Glutamatergic neuron (in vitro differentiated cells): ENCODE measurements at regions not wholly inside any gene's neighbourhood (a gene's known extent, or its start where the extent isn't known, plus 50 kb on each side); places are given as distances from the start of the nearest gene placed in this dataset.
"Not testable (repeated sequence)": the region's sequence is repeated elsewhere in the genome, so short reads cannot be mapped to it uniquely, and the experiment has no call there.

Source experiments
- DNase-seq: peaks from one replicate; pipeline ENCODE4 v3.0.0; 2022
- H3K27ac Mint-ChIP-seq: one replicate; pipeline ENCODE4 v1.8.0; 2020; ENCODE audit warnings: mild to moderate bottlenecking, mixed read lengths, inconsistent platforms; ENCODE audit not compliant: unreplicated experiment
- H3K27me3 Mint-ChIP-seq: one replicate; pipeline ENCODE4 v1.8.0; 2020; ENCODE audit warnings: mild to moderate bottlenecking, moderate library complexity, mixed read lengths, inconsistent platforms; ENCODE audit not compliant: unreplicated experiment
- H3K36me3 Mint-ChIP-seq: one replicate; pipeline ENCODE4 v1.8.0; 2020; ENCODE audit warnings: mild to moderate bottlenecking, mixed read lengths, inconsistent platforms; ENCODE audit not compliant: unreplicated experiment
- H3K4me1 Mint-ChIP-seq: one replicate; pipeline ENCODE4 v1.8.0; 2020; ENCODE audit warnings: mild to moderate bottlenecking, low read depth, mixed read lengths, inconsistent platforms; ENCODE audit not compliant: unreplicated experiment
- H3K4me3 Mint-ChIP-seq: one replicate; pipeline ENCODE4 v1.8.0; 2020; ENCODE audit warnings: mild to moderate bottlenecking, mixed read lengths, inconsistent platforms; ENCODE audit not compliant: unreplicated experiment
- H3K9me3 Mint-ChIP-seq: one replicate; pipeline ENCODE4 v1.8.0; 2020; ENCODE audit warnings: mild to moderate bottlenecking, moderate library complexity, mixed read lengths, inconsistent platforms; ENCODE audit not compliant: unreplicated experiment
- TF ChIP-seq, protein P1 (sequence below): fragments of 200-600 bp; sonication (generic); IDR thresholded peaks from one replicate; pipeline ENCODE4 v1.5.0; 2021; ENCODE audit not compliant: partially characterized antibody, unreplicated experiment

DNA sequence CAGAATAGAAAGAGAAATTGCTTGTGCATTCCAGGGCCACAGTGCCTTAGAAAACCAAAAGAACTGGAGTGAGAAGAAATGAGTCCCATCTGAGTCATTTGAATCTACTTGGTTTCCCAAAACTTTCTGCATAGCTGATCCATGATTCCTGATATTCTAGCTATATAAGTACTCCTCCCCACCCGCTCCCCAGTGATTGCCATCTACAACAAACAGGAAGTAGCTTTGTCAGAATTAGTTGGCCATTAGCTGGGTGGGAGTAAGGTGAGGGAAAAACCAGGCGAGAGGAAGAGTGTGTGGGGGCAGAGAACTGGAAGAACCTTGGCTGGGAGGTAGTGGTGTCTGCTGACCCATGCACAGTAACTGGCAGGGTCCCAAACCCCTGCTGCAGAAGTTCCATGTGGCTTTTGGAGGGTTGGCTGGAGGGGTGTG is 122.1 kb downstream of the ACAA2 start:
- TF ChIP-seq, protein P1, sequence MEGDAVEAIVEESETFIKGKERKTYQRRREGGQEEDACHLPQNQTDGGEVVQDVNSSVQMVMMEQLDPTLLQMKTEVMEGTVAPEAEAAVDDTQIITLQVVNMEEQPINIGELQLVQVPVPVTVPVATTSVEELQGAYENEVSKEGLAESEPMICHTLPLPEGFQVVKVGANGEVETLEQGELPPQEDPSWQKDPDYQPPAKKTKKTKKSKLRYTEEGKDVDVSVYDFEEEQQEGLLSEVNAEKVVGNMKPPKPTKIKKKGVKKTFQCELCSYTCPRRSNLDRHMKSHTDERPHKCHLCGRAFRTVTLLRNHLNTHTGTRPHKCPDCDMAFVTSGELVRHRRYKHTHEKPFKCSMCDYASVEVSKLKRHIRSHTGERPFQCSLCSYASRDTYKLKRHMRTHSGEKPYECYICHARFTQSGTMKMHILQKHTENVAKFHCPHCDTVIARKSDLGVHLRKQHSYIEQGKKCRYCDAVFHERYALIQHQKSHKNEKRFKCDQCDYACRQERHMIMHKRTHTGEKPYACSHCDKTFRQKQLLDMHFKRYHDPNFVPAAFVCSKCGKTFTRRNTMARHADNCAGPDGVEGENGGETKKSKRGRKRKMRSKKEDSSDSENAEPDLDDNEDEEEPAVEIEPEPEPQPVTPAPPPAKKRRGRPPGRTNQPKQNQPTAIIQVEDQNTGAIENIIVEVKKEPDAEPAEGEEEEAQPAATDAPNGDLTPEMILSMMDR = no peak
- no peak overlapping the region for H3K4me3 Mint-ChIP-seq
- peaks cover 4% of the 10 kb centered on the region for H3K4me1 Mint-ChIP-seq
- H3K27me3 Mint-ChIP-seq = peaks cover 8% of the 10 kb centered on the region
- no peak for DNase-seq
- no peak overlapping the region for H3K27ac Mint-ChIP-seq
- no peaks in the 10 kb centered on the region for H3K36me3 Mint-ChIP-seq
- no peaks in the 10 kb centered on the region for H3K9me3 Mint-ChIP-seq

- peaks cover 4% of the 10 kb centered on the region for H3K27me3 Mint-ChIP-seq
- TF ChIP-seq, protein P1 = no peak
- no peak for DNase-seq
- no peaks in the 10 kb centered on the region for H3K9me3 Mint-ChIP-seq
- H3K36me3 Mint-ChIP-seq = no peaks in the 10 kb centered on the region
- H3K4me3 Mint-ChIP-seq = no peak overlapping the region
- peaks cover 4% of the 10 kb centered on the region for H3K4me1 Mint-ChIP-seq
- H3K27ac Mint-ChIP-seq = no peak overlapping the region
These were observed 123.0 kb downstream of the ACAA2 start for GRCh38 chr18:49690312-49690711.

DNA sequence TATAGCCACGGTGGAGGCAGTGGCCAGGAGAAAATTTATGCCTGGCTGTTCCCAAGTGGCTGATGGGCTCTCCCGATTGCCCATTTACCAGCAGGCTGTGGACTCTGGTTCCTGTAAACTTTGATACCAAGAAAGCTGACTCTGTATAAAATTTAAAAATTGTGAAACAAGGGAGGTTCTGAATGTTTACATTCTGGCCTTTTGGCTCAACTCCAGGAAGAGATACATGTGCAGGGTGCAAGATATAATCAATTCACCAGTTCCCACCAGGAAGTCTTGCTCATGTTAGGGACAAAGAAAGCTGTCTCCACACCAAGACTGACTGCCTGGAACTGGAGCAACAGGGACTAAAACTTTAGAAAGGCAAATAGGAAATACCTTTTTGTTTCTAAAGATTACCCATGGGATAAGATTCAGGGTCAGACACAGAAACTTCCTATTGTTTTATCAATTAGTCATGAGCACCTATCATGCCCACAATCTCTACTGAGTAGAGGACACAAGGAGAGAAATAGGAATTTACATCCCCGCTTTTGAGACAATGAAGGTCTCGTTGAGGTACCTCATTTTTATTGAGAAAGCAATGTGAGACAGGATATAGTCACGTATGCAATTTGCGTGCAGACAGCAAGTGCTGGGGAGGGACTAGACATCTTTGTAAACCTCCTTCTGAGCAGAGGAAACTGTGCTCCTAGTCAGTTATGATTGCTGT is 123.5 kb downstream of the LIPG start:
- H3K27ac Mint-ChIP-seq = no peak overlapping the region
- H3K4me3 Mint-ChIP-seq = no peak overlapping the region
- DNase-seq = no peak
- TF ChIP-seq, protein P1 = no peak
- H3K4me1 Mint-ChIP-seq = no peaks in the 10 kb centered on the region
- H3K27me3 Mint-ChIP-seq = no peaks in the 10 kb centered on the region
- peaks cover 5% of the 10 kb centered on the region for H3K36me3 Mint-ChIP-seq
- peaks cover 1% of the 10 kb centered on the region for H3K9me3 Mint-ChIP-seq

DNA sequence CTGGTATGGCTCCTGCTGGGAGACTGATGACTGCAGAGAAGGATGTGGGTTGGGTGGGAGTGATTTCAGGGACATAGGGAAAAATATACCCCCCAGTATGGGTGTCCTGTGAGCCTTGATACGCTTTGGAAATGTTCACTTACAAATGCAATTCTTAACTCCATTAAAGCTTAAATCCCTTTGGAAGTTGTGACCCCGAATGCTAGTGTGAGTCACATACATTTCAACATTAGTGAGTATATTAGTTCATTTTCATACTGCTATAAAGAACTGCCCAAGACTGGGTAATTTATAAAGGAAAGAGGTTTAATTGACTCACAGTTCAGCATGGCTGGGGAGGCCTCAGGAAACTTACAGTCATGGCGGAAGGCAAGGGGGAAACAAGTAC is 120.9 kb downstream of the LIPG start:
- H3K36me3 Mint-ChIP-seq, H3K27me3 Mint-ChIP-seq, H3K9me3 Mint-ChIP-seq, H3K27ac Mint-ChIP-seq, H3K4me3 Mint-ChIP-seq, DNase-seq: not testable (repeated sequence)
- peaks cover 11% of the 10 kb centered on the region for H3K4me1 Mint-ChIP-seq

- Mint-ChIP-seq H3K27ac (peak overlapping the region; percentile 31), H3K27me3 (no peaks in the 10 kb centered on the region), H3K9me3 (peaks cover 5% of the 10 kb centered on the region), H3K4me1 (peaks cover 13% of the 10 kb centered on the region), H3K36me3 (peaks cover 5% of the 10 kb centered on the region), H3K4me3 (no peak overlapping the region)
- DNase-seq = no peak
- TF ChIP-seq, protein P1 = no peak
These were observed 120.4 kb downstream of the LIPG start for GRCh38 chr18:49682173-49682802.
